Activated CD8-positive, alpha-beta memory T cell treated with anti-CD3 and anti-CD28 coated beads, Interleukin-2, amount 50 U/mL, for 48 hours (primary cell): ENCODE measurements at regions not wholly inside any gene's neighbourhood (a gene's known extent, or its start where the extent isn't known, plus 50 kb on each side); places are given as distances from the start of the nearest gene placed in this dataset.
"Not testable (repeated sequence)": the region's sequence is repeated elsewhere in the genome, so short reads cannot be mapped to it uniquely, and the experiment has no call there.

Experiments used
- DNase-seq: peaks from one replicate; pipeline ENCODE4 v3.0.0-alpha.2; 2020

DNA sequence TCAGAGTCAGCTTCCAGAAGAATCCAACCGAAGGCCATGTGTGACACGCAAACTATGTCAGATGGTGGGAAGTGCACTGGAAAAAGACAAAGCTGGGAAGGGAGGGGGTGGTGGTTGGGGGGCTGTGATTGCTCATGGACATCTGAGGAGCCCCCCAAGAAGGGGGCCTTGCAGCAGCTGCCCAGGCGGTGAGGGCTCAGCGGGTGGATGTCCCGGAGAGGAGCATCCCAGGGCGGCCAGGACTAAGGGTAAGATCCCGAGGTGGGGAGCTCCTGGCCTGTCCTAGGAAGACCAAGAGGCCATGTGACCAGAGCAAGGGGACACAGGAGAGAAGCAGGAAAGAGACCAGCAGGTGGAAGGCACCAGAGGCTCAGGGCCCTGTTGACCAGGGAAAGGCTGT lies 299.5 kb downstream of the PREX1 start:
- DNase-seq = no peak

DNA sequence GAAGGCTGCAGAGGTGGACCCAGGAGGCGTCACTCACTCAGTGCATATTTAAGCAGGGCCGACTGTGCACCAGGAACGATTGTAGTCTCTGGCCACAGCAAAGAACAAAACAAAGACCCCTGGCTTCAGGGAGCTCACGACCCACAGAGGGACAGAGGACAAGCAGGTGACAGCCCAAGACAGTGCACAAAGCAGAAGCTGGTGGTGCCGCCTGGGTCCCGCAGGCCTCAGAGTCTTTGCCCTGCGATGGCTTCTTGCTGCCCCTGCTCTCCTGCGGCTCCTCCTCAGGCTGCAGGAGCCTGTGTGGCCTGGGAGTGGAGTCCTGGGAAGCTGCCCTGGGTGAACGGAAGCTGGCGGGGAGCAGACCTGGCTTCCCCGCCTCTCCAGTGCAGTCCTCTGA lies 300.0 kb downstream of the PREX1 start:
- DNase-seq = no peak

DNA sequence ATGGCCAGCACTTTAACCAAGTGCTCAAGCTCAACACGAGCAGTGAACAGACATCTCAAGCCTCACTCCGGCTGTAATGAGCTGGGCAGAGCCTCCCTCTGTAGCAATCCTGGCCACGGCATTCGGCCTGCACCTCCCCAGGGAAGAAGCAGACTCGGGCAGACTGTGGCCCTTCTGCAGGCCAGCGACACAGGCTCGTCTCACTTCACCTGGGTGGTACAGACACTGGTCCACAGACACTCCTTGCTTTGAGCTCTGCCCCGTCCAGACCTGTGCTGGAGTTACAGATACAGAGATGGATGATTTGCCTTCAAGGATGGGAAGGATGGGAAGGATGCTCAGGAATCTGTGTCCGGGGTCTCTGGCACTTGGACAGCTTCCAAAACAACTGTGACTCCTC lies 300.9 kb downstream of the PREX1 start:
- no peak for DNase-seq

DNA sequence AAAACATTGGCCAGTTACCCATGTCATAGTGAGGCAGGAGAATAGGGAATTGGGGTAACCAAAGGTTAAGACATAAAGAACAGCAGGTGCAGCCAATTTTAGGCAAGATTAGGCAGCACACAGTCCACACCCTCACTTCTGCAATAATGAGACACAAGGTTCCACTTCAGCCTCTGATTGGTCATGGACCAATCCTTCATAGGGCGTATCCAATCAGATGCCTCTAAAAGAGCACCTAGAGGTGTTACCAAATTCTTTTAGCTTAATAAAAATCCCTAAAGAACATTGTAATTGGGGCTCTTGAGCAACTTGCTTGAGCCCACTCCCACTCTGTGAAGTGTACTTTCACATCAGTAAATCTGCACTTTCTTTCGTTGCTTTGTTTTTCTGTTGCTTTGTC lies 302.4 kb downstream of the PREX1 start:
- no peak for DNase-seq

DNA sequence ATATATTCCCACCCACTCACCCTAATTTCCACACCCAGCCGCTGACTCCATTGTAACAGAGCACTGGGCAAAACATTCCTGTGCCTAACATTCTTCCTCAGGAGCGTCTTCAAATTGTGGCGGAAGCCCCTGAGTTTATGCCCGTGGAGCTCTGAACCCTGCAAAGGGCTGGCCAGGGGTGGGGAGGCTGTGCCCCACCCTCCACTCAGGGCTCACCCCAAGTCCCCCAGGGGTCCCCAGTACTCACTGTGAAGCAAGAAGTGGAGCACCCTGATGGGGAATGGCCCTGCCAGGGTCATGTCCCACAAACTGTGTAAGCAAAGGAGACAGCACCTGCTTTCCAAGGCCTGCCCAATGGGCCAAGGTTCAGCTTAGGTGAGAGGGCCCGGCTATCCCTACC lies 303.2 kb downstream of the PREX1 start:
- DNase-seq = no peak

DNA sequence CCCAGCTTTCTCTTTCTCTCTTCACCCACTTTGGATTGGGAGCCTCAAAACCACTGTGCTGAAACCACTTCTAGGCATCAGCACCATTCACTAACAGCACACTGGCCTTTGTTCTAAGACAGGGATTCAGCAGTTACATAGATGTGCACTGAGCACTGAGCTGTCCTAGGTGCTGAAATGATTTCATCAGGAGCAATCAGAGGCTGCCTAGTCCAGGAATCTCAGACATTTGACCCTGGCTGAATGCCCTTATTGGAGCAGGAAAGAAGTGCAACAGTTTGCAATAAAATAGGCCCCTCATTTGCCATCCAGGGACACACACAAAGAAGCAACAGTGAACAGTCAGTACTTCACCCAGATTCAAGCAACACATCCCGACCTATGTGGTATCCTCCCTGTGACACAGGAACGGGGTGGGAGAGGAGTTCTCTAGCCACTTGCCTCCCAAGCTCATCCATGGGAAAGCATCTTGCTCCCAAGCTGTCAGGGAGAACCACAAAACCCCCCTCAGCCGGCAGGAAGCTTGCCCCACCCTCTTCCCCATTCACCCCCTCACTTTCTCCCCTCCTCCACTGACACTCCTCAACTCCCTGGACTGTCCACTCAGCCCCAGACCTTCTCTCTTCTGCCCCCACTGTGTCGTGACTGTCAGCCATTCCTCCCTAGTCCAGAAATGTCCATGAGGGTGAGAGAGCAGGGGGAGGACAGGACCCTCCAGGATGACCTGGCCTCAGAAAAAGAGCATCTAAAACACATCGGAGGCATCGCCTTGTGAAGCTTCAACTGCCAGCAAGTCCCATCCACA lies 304.4 kb downstream of the PREX1 start:
- DNase-seq = no peak

DNA sequence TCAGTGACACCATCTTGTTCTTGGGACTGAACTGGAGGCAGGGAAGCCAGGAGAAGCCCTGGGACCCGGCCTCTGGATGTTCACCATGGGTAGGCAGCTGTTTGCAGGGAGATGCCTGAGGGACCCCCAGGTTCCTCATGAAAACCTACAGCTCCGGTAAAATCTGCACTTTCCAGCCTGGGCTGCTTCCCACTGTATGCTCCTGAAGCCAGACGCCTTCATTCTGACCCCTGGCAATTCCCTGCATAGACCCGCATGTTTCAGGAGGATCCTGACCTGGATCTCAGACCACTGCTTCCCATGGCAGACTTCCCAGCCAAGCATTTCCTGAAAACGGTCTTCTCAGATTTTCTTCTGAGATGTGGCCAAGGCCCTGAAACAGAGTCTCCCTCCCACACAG lies 306.7 kb downstream of the PREX1 start:
- no peak for DNase-seq

DNA sequence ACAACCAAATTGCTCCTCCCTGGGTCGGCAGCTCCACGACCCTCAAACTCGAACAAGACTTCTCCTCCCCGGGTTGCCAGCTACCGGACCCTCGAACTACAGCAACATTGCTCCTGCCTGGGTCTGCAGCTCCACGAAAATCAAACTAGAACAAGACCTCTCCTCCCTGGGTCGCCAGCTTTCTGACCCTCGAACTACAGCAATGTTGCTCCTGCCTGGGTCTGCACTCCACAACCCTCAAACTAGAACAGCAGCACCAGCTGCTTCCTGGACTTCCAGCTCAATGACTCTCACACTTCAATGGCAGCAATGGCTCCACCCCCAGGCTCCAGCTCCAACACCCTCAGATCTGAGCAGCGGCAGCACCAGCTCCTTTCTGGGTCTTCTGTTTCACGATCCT lies 311.6 kb downstream of the PREX1 start:
- not testable (repeated sequence) for DNase-seq

DNA sequence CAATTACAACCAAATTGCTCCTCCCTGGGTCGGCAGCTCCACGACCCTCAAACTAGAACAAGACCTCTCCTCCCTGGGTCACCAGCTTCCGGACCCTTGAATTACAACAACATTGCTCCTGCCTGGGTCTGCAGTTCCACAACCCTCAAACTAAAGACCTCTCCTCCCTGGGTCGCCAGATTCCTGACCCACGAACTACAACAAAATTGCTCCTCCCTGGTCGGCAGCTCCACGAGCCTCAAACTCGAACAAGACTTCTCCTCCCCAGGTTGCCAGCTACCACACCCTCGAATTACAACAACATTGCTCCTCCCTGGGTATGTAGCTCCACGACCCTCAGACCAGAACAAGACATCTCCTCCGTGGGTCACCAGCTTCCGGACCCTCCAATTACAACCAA lies 313.2 kb downstream of the PREX1 start:
- not testable (repeated sequence) for DNase-seq

DNA sequence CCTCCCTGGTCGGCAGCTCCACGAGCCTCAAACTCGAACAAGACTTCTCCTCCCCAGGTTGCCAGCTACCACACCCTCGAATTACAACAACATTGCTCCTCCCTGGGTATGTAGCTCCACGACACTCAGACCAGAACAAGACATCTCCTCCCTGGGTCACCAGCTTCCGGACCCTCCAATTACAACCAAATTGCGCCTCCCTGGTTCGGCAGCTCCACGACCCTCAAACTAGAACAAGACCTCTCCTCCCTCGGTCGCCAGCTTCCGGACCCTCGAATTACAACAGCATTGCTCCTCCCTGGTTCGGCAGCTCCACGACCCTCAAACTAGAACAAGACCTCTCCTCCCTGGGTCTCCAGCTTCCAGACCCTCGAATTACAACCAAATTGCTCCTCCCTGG lies 315.3 kb downstream of the PREX1 start:
- DNase-seq = not testable (repeated sequence)

DNA sequence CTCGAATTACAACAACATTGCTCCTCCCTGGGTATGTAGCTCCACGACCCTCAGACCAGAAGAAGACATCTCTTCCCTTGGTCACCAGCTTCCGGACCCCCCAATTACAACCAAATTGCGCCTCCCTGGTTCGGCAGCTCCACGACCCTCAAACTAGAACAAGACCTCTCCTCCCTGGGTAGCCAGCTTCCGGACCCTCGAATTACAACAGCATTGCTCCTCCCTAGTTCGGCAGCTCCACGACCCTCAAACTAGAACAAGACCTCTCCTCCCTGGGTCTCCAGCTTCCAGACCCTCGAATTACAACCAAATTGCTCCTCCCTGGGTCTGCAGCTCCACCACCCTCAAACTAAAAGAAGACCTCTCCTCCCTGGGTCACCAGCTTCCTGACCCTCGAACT lies 322.7 kb downstream of the PREX1 start:
- not testable (repeated sequence) for DNase-seq

DNA sequence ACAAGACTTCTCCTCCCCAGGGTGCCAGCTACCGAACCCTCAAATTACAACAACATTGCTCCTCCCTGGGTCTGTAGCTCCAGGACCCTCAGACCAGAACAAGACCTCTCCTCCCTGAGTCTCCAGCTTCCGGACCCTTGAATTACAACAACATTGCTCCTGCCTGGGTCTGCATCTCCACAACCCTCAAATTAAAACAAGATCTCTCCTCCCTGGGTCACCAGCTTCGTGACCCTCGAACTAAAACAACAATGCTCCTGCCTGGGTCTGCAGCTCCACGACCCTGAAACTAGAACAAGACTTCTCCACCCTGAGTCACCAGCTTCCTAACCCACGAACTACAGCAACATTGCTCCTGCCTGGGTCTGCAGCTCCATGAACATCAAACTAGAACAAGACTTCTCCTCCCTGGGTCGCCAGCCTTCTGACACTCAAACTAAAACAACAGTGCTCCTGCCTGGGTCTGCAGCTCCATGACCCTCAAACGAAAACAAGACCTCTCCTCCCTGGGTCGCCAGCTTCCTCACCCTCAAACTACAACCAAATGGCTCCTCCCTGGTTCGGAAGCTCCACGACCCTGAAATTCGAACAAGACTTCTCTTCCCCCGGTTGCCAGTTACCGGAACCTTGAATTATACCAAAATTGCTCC lies 324.5 kb downstream of the PREX1 start:
- DNase-seq = no peak

DNA sequence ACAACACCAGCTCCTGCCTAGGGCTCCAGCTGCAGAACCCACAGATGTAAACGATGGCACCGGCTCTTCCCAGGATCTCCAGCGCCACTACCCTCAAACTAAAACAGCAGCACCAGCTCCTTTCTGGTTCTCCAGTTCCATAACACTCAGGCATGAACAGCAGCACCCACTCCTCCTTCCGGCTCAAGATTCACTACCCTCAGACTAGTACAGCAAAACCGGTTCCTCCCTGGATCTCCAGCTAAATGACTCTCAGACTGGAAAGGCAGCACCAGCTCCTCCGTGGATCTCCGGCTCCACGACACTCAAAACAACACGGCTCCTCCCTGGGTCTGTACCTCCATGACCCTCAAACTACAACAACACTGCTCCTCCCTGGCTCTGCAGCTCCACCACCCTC lies 325.0 kb downstream of the PREX1 start:
- DNase-seq = no peak

DNA sequence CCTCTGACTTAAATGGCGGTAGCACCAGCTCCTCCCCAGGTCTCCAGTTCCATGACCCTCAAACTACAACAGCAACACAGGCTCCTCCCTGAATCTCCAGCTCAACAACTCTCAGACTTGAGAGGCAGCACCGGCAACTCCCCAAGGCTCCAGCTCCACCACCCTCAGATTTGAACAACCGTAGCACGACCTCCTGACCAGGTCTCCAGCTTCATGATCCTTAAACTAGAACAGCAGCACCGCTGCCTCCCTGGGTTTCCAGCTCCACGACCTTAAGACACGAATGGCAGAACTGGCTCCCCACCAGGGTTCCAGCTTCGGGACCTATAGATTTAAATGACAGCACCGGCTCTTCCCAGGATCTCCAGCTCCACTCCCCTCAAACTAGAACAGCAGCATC lies 325.8 kb downstream of the PREX1 start:
- DNase-seq = no peak

DNA sequence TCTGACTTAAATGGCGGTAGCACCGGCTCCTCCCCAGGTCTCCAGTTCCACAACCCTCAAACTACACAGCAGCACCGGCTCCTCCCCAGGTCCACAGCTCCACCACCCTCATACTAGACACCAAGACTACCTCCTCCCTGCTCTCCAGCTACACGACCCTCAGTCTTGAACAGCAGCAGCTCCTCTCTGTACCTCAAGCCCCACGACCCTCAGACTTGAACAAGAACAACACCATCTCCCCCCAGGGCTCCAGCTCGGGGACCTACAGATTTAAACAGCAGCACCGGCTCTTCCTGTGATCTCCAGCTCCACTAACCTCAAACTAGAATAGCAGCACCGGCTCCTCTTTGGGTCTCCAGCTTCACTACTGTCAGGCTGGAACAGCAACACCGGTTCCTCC lies 326.9 kb downstream of the PREX1 start:
- DNase-seq = not testable (repeated sequence)

DNA sequence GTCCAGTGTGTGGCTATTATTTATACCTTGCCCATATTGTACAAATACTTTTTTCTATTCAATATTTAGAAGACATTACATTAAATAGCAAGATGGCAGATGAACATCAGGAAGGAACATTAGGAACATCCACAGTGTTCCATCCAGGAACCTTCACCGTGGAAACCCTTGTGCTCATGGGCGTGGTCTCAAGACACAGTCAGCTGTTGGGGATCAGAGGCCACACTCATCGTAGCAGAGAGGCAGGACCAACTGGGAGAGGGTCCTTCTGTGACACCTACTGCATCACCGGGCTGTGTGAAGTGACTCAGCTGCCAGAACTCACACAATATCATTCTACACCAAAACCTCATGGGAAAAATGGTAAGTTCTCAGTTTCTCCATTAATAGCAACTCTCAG lies 328.9 kb downstream of the PREX1 start:
- DNase-seq = not testable (repeated sequence)

DNA sequence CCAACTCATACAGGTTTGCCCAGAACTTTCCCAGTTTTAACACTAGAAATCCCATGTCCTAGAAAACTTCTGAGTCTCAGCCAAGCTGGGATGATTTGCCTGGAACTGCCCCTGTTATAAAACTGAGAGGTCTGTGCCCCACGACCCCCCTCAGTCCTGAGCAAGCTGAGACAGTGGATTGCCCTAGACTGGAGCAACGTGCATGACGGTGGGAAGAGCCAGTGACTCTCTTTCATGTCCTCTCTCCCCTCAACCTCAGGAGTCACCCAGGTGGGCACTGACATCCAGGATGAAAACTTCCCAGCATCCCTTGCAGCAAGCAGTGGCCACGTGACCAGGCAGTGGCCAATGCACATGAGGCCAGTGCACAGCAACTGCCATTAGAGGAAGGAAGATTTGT lies 329.7 kb downstream of the PREX1 start:
- DNase-seq = not testable (repeated sequence)

DNA sequence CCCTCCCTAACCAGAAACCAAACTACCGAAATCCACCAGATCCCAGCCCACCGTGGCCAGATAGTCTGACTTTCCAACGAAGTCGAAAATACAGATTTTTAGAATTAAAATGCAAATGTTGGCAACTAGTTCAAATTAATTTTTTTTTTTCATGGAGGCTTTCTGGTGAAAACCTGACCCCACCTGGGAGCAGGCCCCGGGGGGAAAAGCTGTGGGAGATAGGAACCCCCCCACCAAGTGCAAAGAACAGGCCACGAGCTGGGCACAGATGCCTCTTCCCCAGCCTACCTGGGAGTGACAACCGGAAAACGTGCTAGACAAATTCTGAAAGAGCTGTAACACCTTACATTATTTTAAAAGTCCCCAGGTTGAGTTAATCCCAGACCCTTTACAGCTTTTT lies 333.8 kb downstream of the PREX1 start:
- peak; percentile 4 for DNase-seq

DNA sequence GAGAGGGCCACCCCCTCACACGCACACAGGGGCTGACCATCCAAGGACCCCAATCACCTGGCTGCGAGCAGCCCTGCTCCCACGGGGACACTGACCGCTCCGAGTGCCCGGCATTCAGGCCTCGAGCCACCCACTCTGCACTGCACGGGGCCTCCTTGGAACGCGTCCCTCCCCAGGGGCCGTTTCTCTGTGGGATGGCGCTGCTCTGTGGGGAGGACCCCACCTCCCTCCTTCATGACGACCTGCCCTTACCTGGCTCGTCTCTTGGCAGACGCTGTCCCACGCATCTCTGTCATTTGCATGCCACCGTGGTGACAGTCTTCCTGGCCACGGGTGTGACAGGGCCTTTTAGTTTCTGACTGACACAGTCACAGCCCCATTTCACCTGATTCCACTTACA lies 334.5 kb downstream of the PREX1 start:
- DNase-seq = not testable (repeated sequence)

DNA sequence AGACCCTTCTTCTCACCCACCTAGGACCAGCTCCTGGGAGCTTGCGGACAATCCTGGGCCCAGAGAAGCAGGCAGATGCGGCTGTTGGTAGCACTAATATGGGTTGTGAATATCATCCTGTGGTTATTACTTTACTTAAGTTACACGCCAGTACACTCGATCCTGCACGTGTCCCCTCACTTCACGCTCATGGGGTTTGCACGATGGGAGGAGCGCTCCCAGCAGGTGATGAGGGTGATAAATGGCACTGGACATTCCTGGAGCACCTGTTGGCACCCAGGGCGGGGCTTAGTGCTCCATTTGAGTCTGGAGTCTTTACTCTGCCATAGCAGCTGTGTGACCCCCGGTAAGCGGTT lies 335.1 kb downstream of the PREX1 start:
- DNase-seq = no peak

DNA sequence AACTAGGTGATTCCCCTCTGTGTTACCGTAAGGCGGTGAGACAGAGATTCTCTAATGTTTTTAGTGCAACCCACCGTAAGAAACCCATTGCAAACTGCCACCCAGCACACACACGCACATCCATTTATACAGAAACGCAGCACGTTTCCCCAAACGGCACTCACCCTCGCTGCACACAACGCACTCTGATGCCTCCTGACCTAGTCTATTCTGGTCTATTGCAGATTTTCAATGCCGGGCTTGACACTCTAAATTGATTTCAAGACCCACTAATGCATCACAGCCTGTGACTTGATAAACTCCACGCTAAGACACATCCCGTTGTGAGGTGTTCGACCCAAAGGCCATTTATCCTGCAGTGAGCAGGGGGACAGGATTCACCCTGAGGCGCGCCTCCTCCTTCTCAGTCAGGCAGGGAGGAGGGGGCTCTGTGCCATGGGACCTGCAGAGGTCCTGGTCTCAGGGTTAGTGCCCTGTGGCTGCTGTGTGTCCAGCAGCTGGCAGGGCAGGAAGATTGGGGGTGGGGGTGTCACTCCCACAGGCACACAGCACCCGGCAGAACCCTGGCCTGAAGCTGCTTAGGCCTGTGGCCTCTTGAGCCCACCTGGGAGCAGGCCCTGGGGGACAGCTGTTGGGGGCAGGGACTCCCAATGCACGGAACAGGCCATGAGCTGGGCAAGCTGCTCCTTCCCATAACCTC lies 335.6 kb downstream of the PREX1 start:
- DNase-seq = no peak

DNA sequence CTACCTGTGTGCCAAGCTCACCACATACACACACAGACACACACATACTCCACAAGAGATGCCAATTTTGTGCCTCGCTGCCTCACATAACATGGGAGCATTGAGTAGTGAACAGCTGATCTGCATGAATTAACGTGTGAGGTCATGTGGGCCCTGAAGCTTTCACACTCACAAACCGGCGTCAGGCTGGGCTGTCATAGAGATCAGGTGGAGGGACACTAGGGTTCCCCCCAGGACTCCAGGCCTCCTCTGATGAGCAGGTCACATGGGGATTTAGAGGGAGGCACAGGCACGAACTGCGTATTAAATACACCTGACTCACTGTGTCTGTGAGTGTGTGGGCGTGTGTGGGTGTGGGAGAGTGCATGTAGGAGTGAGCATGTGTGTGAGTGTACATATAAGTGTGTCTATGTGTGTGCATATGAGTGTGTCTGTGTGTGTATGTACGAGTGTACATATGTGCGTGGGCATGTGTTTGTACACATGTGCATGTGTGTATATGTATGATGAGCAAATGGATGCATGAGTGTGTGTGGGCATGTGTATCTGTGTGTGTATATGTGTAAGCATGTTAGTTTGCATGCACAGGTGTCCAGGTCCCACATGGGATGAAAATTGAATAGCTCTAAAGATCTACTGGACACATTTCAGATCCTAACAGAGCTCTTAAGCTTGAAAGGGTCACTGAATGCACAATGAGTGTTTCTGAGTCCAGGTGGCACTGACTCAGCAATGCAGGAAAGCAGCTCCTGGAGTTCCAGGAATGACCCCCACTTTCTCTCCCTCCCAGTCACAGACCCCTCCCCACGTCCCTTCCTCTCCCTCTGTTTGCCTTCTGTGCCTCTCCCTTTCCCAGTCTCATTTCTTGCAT lies 336.6 kb downstream of the PREX1 start:
- peak; percentile 38 for DNase-seq

DNA sequence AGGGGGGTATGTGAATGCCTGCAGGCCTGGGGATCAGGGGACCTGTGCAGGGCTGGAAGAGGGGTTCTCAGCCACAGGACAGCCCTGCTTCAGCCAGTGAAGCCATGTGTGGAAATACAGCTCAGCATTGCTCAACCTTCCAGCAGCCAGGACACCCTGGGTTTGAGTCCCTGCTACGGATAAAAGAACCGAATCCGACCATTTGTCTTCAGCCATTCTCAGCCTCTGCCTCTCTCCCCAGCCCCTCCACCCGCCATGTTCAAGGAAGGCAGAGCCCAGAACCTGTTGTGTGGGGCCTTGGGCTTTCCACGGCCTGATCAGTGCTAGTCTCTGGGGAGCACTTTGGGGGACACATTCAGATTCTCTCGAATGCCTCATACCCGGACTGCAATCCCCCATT lies 337.5 kb downstream of the PREX1 start:
- DNase-seq = not testable (repeated sequence)
